ENCODE measurements at regions not wholly inside any gene's neighbourhood (a gene's known extent, or its start where the extent isn't known, plus 50 kb on each side); places are given as distances from the start of the nearest gene placed in this dataset.

- no peak for TF ChIP-seq CTCF (IDR thresholded peaks at IDR 0.05)
- TF ChIP-seq POLR2A (IDR thresholded peaks at IDR 0.05): no peak
Observed at GRCh38 chr1:8133190-8133589, 107.1 kb upstream of the ERRFI1 start.
